ENCODE measurements at regions not wholly inside any gene's neighbourhood (a gene's known extent, or its start where the extent isn't known, plus 50 kb on each side); places are given as distances from the start of the nearest gene placed in this dataset.

DNA sequence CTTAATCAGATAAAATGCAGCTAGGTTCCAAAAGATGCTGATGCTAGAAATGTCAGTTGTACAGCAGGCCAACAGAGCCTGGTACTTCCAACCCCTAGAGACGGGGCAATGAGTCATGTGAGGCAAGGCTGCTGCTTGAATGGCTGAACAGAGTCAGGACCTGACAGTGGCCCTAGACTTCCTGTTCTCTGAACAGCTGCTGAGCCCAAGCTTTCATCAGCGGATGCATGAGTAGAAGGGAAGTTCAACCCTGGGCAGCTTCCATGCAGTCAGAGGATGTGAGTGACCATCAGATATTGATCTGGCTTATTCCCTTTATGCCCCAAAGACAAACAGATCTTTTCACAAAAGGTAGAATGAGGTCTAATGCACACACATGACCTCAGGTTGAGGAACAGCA lies 282.9 kb upstream of the COL8A1 start:
- H3K27me3 ChIP-seq = no peaks in the 10 kb centered on the region
- 73% methylated on average over 2 of the region's 2 CpGs for WGBS (ENCODE audit: low lambda C conversion rate, missing lambda C conversion rate)
- H2AFZ ChIP-seq = no peak overlapping the region
- H3K79me2 ChIP-seq = no peaks in the 10 kb centered on the region
- no peaks in the 10 kb centered on the region for H4K20me1 ChIP-seq (ENCODE audit: insufficient read depth, poor library complexity, severe bottlenecking)
- no peak for TF ChIP-seq CTCF (IDR thresholded peaks at IDR 0.05; ENCODE audit: poor library complexity)
- no peak for DNase-seq (ENCODE audit: low spot score)
- no peak overlapping the region for H3K4me2 ChIP-seq
- H3K4me3 ChIP-seq = no peak overlapping the region
- no peaks in the 10 kb centered on the region for H3K4me1 ChIP-seq (ENCODE audit: insufficient read depth)
- no peak overlapping the region for H3K27ac ChIP-seq
- H3K9me2 ChIP-seq (replicated peaks; ENCODE audit: insufficient read depth) = no peaks in the 10 kb centered on the region
- no peaks in the 10 kb centered on the region for H3K36me3 ChIP-seq (replicated peaks; ENCODE audit: insufficient read depth, low read depth)
- H3K9me3 ChIP-seq (ENCODE audit: low read depth) = no peaks in the 10 kb centered on the region

GRCh38 chr3:99352811-99353210 lies 285.6 kb upstream of the COL8A1 start:
- Histone ChIP-seq H4K20me1 (ENCODE audit: insufficient read depth, poor library complexity, severe bottlenecking) (no peaks in the 10 kb centered on the region), H3K9me3 (ENCODE audit: low read depth) (no peaks in the 10 kb centered on the region), H3K27me3 (no peaks in the 10 kb centered on the region), H3K79me2 (no peaks in the 10 kb centered on the region), H3K36me3 (replicated peaks; ENCODE audit: insufficient read depth, low read depth) (no peaks in the 10 kb centered on the region), H3K9me2 (replicated peaks; ENCODE audit: insufficient read depth) (no peaks in the 10 kb centered on the region), H3K4me1 (ENCODE audit: insufficient read depth) (no peaks in the 10 kb centered on the region), H3K4me3 (no peak overlapping the region), H2AFZ (no peak overlapping the region), H3K27ac (no peak overlapping the region), H3K4me2 (no peak overlapping the region)
- 71% methylated on average over 3 of the region's 3 CpGs for WGBS (ENCODE audit: low lambda C conversion rate, missing lambda C conversion rate)
- TF ChIP-seq EZH2phosphoT487 (IDR thresholded peaks at IDR 0.05; ENCODE audit: low read depth, severe bottlenecking, unreplicated experiment) = no peak
- TF ChIP-seq CTCF (IDR thresholded peaks at IDR 0.05; ENCODE audit: poor library complexity) = no peak
- TF ChIP-seq EZH2 (IDR thresholded peaks at IDR 0.05; ENCODE audit: borderline replicate concordance) = no peak
- no peak for DNase-seq (ENCODE audit: low spot score)

DNA sequence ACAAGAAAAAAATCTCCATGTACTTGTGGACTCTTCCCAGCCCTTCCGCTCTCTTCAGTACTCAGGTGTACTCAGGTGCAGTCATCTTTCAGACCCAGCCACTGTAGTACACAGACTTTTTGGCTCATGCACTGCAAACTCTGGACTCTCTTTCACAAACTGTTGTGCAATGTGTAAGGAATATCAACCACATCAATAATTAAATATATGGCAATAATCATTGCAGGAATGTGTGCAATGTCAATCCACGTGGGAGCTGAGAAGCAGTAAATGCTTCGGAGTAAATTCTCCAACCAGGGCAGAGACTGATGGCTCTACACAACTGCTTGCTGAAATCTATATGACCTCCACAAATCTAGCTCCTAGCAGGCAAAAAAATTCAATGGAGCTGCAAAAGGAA lies 287.3 kb upstream of the COL8A1 start:
- 68% methylated on average over 3 of the region's 3 CpGs for WGBS (ENCODE audit: low lambda C conversion rate, missing lambda C conversion rate)
- H3K4me3 ChIP-seq = no peak overlapping the region
- no peak overlapping the region for H3K4me2 ChIP-seq
- no peaks in the 10 kb centered on the region for H3K36me3 ChIP-seq (replicated peaks; ENCODE audit: insufficient read depth, low read depth)
- no peaks in the 10 kb centered on the region for H4K20me1 ChIP-seq (ENCODE audit: insufficient read depth, poor library complexity, severe bottlenecking)
- H3K79me2 ChIP-seq = no peaks in the 10 kb centered on the region
- H3K27me3 ChIP-seq = no peaks in the 10 kb centered on the region
- H3K4me1 ChIP-seq (ENCODE audit: insufficient read depth) = no peaks in the 10 kb centered on the region
- no peaks in the 10 kb centered on the region for H3K9me2 ChIP-seq (replicated peaks; ENCODE audit: insufficient read depth)
- H2AFZ ChIP-seq = no peak overlapping the region
- no peak for TF ChIP-seq EZH2phosphoT487 (IDR thresholded peaks at IDR 0.05; ENCODE audit: low read depth, severe bottlenecking, unreplicated experiment)
- TF ChIP-seq EZH2 (IDR thresholded peaks at IDR 0.05; ENCODE audit: borderline replicate concordance) = no peak
- no peak for TF ChIP-seq CTCF (IDR thresholded peaks at IDR 0.05; ENCODE audit: poor library complexity)
- no peak overlapping the region for H3K27ac ChIP-seq
- no peaks in the 10 kb centered on the region for H3K9me3 ChIP-seq (ENCODE audit: low read depth)
- peak; percentile 29 for DNase-seq (ENCODE audit: low spot score)

GRCh38 chr3:99348451-99348850 lies 289.9 kb upstream of the COL8A1 start:
- WGBS (ENCODE audit: low lambda C conversion rate, missing lambda C conversion rate) = 95% methylated on average over 3 of the region's 3 CpGs
- Histone ChIP-seq H3K9me2 (replicated peaks; ENCODE audit: insufficient read depth) (no peaks in the 10 kb centered on the region), H3K4me2 (no peak overlapping the region), H3K79me2 (no peaks in the 10 kb centered on the region), H3K4me1 (ENCODE audit: insufficient read depth) (no peaks in the 10 kb centered on the region), H3K27ac (no peak overlapping the region), H3K9me3 (ENCODE audit: low read depth) (no peaks in the 10 kb centered on the region), H3K36me3 (replicated peaks; ENCODE audit: insufficient read depth, low read depth) (no peaks in the 10 kb centered on the region), H4K20me1 (ENCODE audit: insufficient read depth, poor library complexity, severe bottlenecking) (no peaks in the 10 kb centered on the region), H3K4me3 (no peak overlapping the region), H3K27me3 (no peaks in the 10 kb centered on the region), H2AFZ (no peak overlapping the region)
- no peak for DNase-seq (ENCODE audit: low spot score)
- TF ChIP-seq CTCF (IDR thresholded peaks at IDR 0.05; ENCODE audit: poor library complexity) = no peak
- TF ChIP-seq EZH2phosphoT487 (IDR thresholded peaks at IDR 0.05; ENCODE audit: low read depth, severe bottlenecking, unreplicated experiment) = no peak
